Loucy (cell line): ENCODE measurements at regions not wholly inside any gene's neighbourhood (a gene's known extent, or its start where the extent isn't known, plus 50 kb on each side); places are given as distances from the start of the nearest gene placed in this dataset.

Experiments used
- H2AFZ ChIP-seq: fragments of 200-600 bp; sonication (generic); 2 replicates; pipeline ENCODE4 v1.6.0; 2016; ENCODE audit warnings: antibody characterized with exemption, mild to moderate bottlenecking, low read length, moderate library complexity
- H3F3A ChIP-seq: fragments of 200-600 bp; 2 replicates; pipeline ENCODE4 v1.6.0; 2016; ENCODE audit warnings: antibody characterized with exemption, low read depth, mild to moderate bottlenecking
- H3K27me3 ChIP-seq: fragments of 200-600 bp; sonication (generic); 2 replicates; pipeline ENCODE4 v1.6.1; 2014; ENCODE audit warnings: low read length, mild to moderate bottlenecking; ENCODE audit not compliant: insufficient read depth, poor library complexity, severe bottlenecking
- H3K36me3 ChIP-seq: fragments of 200-600 bp; sonication (generic); 2 replicates; pipeline ENCODE4 v1.6.1; 2016; ENCODE audit warnings: low read length; ENCODE audit not compliant: insufficient read depth
- H3K4me1 ChIP-seq: fragments of 200-600 bp; sonication (generic); 2 replicates; pipeline ENCODE4 v1.5.1; 2014; ENCODE audit warnings: low read length, mild to moderate bottlenecking; ENCODE audit not compliant: insufficient read depth, poor library complexity, severe bottlenecking
- H3K4me2 ChIP-seq: fragments of 200-600 bp; sonication (generic); 2 replicates; pipeline ENCODE4 v1.6.0; 2014; ENCODE audit warnings: antibody characterized with exemption, low read length, low read depth, mild to moderate bottlenecking; ENCODE audit not compliant: poor library complexity, severe bottlenecking
- H3K4me3 ChIP-seq: fragments of 200-600 bp; sonication (generic); 2 replicates; pipeline ENCODE4 v1.5.1; 2014; ENCODE audit warnings: low read length, mild to moderate bottlenecking, mixed read lengths; ENCODE audit not compliant: poor library complexity, severe bottlenecking
- H3K79me2 ChIP-seq: fragments of 200-600 bp; sonication (generic); 2 replicates; pipeline ENCODE4 v1.6.1; 2014; ENCODE audit warnings: low read length; ENCODE audit not compliant: insufficient read depth
- H3K9ac ChIP-seq: fragments of 200-600 bp; sonication (generic); 2 replicates; pipeline ENCODE4 v1.6.0; 2014; ENCODE audit warnings: mild to moderate bottlenecking, low read depth, low read length, moderate library complexity; ENCODE audit not compliant: poor library complexity, severe bottlenecking
- H3K9me2 ChIP-seq: fragments of 200-600 bp; sonication (generic); replicated peaks from 2 replicates; pipeline ENCODE4 v1.6.1; 2016; ENCODE audit warnings: low read depth, low read length, mixed read lengths
- H3K9me3 ChIP-seq: fragments of 200-600 bp; sonication (generic); 2 replicates; pipeline ENCODE4 v1.6.1; 2014; ENCODE audit warnings: mild to moderate bottlenecking, antibody characterized with exemption, low read length, low read depth; ENCODE audit not compliant: insufficient read depth
- H4K20me1 ChIP-seq: fragments of 200-600 bp; sonication (generic); 2 replicates; pipeline ENCODE4 v1.6.0; 2014; ENCODE audit warnings: antibody characterized with exemption, low read length, mild to moderate bottlenecking; ENCODE audit not compliant: insufficient read depth, poor library complexity, severe bottlenecking
- CTCF ChIP-seq: fragments of 200-600 bp; sonication (generic); conservative IDR thresholded peaks from 2 replicates; pipeline ENCODE4 v1.5.1; 2014; ENCODE audit warnings: mild to moderate bottlenecking, antibody characterized with exemption, low read length
- EZH2phosphoT487 ChIP-seq: fragments of 200-600 bp; IDR thresholded peaks from 2 replicates; pipeline ENCODE4 v1.6.1; 2018; ENCODE audit warnings: antibody characterized with exemption, mild to moderate bottlenecking, moderate library complexity, borderline replicate concordance

- Histone ChIP-seq H3K4me2 (no peak overlapping the region), H2AFZ (no peak overlapping the region), H3K27me3 (no peaks in the 10 kb centered on the region), H3F3A (no peaks in the 10 kb centered on the region), H3K9me3 (no peaks in the 10 kb centered on the region), H4K20me1 (no peaks in the 10 kb centered on the region), H3K4me3 (no peak overlapping the region), H3K4me1 (peaks cover 2% of the 10 kb centered on the region), H3K36me3 (no peaks in the 10 kb centered on the region), H3K79me2 (no peaks in the 10 kb centered on the region), H3K9me2 (no peaks in the 10 kb centered on the region), H3K9ac (no peak overlapping the region)
- TF ChIP-seq CTCF, result no peak
- no peak for TF ChIP-seq EZH2phosphoT487
Measured at GRCh38 chr2:64829525-64829924, 159.7 kb upstream of the SLC1A4 start.

GRCh38 chr2:64831134-64831976 is 157.8 kb upstream of the SLC1A4 start:
- Histone ChIP-seq H2AFZ (0 out of 2 replicates have a peak overlapping the region, but pooled peaks have one; percentile 7), H4K20me1 (no peaks in the 10 kb centered on the region), H3K27me3 (no peaks in the 10 kb centered on the region), H3K9me2 (no peaks in the 10 kb centered on the region), H3K4me1 (peaks cover 2% of the 10 kb centered on the region), H3K9ac (peak overlapping the region; percentile 64), H3K9me3 (no peaks in the 10 kb centered on the region), H3K36me3 (no peaks in the 10 kb centered on the region), H3K4me3 (no peak overlapping the region), H3K4me2 (no peak overlapping the region), H3K79me2 (no peaks in the 10 kb centered on the region), H3F3A (no peaks in the 10 kb centered on the region)
- TF ChIP-seq CTCF (peak; percentile 98), EZH2phosphoT487 (no peak)

GRCh38 chr2:64831977-64832328 is 157.2 kb upstream of the SLC1A4 start:
- no peaks in the 10 kb centered on the region for H3K79me2 ChIP-seq
- H3K4me1 ChIP-seq, result peaks cover 2% of the 10 kb centered on the region
- no peaks in the 10 kb centered on the region for H3K9me3 ChIP-seq
- no peak overlapping the region for H3K4me3 ChIP-seq
- H3K4me2 ChIP-seq, result no peak overlapping the region
- TF ChIP-seq EZH2phosphoT487 (no peak), CTCF (no peak)
- H3K9me2 ChIP-seq, result no peaks in the 10 kb centered on the region
- H3K27me3 ChIP-seq, result no peaks in the 10 kb centered on the region
- H2AFZ ChIP-seq, result 0 out of 2 replicates have a peak overlapping the region, but pooled peaks have one; percentile 36
- peak overlapping the region; percentile 64 for H3K9ac ChIP-seq
- no peaks in the 10 kb centered on the region for H3F3A ChIP-seq
- H4K20me1 ChIP-seq, result no peaks in the 10 kb centered on the region
- H3K36me3 ChIP-seq, result no peaks in the 10 kb centered on the region
